ENCODE measurements at regions not wholly inside any gene's neighbourhood (a gene's known extent, or its start where the extent isn't known, plus 50 kb on each side); places are given as distances from the start of the nearest gene placed in this dataset.
"Not testable (repeated sequence)": the region's sequence is repeated elsewhere in the genome, so short reads cannot be mapped to it uniquely, and the experiment has no call there.

- peaks cover 5% of the 10 kb centered on the region; the same call in 1 of the 2 replicates for H3K4me1 ChIP-seq
- intact Hi-C loops (cut with micrococcal nuclease; ENCODE audit: unreplicated experiment) = no loop called here
- H3K4me3 ChIP-seq (ENCODE audit: low read depth, low read length) = no peak overlapping the region
- Mint-ChIP-seq H3K27me3 (ENCODE audit: insufficient read depth, unreplicated experiment) (no peaks in the 10 kb centered on the region), H3K36me3 (ENCODE audit: insufficient read depth, unreplicated experiment) (no peaks in the 10 kb centered on the region), H3K27ac (ENCODE audit: unreplicated experiment) (no peak overlapping the region), H3K4me1 (ENCODE audit: low read depth, unreplicated experiment) (peaks cover 8% of the 10 kb centered on the region), H3K4me3 (ENCODE audit: unreplicated experiment) (no peak overlapping the region), H3K9me3 (ENCODE audit: unreplicated experiment) (no peaks in the 10 kb centered on the region)
- BruUV-seq (replicated peaks) = no TSS peak
- H3K9me3 ChIP-seq = no peaks in the 10 kb centered on the region
- POLR2A ChIA-PET = interaction anchor here (0.6 kb wide), 1 partner anchor 412 kb away, joined by 7 read pairs; no protein-coding TSS in a partner anchor
- TF ChIP-seq, protein P1, sequence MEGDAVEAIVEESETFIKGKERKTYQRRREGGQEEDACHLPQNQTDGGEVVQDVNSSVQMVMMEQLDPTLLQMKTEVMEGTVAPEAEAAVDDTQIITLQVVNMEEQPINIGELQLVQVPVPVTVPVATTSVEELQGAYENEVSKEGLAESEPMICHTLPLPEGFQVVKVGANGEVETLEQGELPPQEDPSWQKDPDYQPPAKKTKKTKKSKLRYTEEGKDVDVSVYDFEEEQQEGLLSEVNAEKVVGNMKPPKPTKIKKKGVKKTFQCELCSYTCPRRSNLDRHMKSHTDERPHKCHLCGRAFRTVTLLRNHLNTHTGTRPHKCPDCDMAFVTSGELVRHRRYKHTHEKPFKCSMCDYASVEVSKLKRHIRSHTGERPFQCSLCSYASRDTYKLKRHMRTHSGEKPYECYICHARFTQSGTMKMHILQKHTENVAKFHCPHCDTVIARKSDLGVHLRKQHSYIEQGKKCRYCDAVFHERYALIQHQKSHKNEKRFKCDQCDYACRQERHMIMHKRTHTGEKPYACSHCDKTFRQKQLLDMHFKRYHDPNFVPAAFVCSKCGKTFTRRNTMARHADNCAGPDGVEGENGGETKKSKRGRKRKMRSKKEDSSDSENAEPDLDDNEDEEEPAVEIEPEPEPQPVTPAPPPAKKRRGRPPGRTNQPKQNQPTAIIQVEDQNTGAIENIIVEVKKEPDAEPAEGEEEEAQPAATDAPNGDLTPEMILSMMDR (IDR thresholded peaks at IDR 0.05; ENCODE audit: insufficient read depth in 1 of 2, low read depth in 1 of 2, low read length in 1 of 2, severe bottlenecking in 1 of 2, unreplicated experiment in 1 of 2) = no peak
- no peak for DNase-seq
- CTCF ChIA-PET = no interaction called here
- no peaks in the 10 kb centered on the region for H3K36me3 ChIP-seq (ENCODE audit: control insufficient read depth, insufficient read depth, low read length)
- H3K27me3 ChIP-seq (replicated peaks; ENCODE audit: control insufficient read depth, insufficient read depth, low read length) = no peaks in the 10 kb centered on the region
Measured at GRCh38 chr5:175336781-175337180, 107.2 kb downstream of the DRD1 start.

- BruUV-seq (replicated peaks) = no TSS peak
- H3K9me3 ChIP-seq = no peaks in the 10 kb centered on the region
- H3K36me3 ChIP-seq (ENCODE audit: control insufficient read depth, insufficient read depth, low read length) = no peaks in the 10 kb centered on the region
- no peaks in the 10 kb centered on the region for H3K27me3 Mint-ChIP-seq (ENCODE audit: insufficient read depth, unreplicated experiment)
- no peaks in the 10 kb centered on the region for H3K9me3 Mint-ChIP-seq (ENCODE audit: unreplicated experiment)
- TF ChIP-seq, protein P1 (IDR thresholded peaks at IDR 0.05; ENCODE audit: insufficient read depth in 1 of 2, low read depth in 1 of 2, low read length in 1 of 2, severe bottlenecking in 1 of 2, unreplicated experiment in 1 of 2) = no peak
- H3K4me3 ChIP-seq (ENCODE audit: low read depth, low read length) = no peak overlapping the region
- H3K4me3 Mint-ChIP-seq (ENCODE audit: unreplicated experiment) = no peak overlapping the region
- ChIA-PET CTCF (no interaction called here), POLR2A (no interaction called here)
- H3K27me3 ChIP-seq (replicated peaks; ENCODE audit: control insufficient read depth, insufficient read depth, low read length) = no peaks in the 10 kb centered on the region
- no peaks in the 10 kb centered on the region for H3K36me3 Mint-ChIP-seq (ENCODE audit: insufficient read depth, unreplicated experiment)
- DNase-seq = peak in 1 of 2 experiments; percentile 12
- peaks cover 5% of the 10 kb centered on the region; the same call in 1 of the 2 replicates for H3K4me1 ChIP-seq
- intact Hi-C loops (cut with micrococcal nuclease; ENCODE audit: unreplicated experiment) = no loop called here
- H3K27ac Mint-ChIP-seq (ENCODE audit: unreplicated experiment) = no peak overlapping the region
- H3K4me1 Mint-ChIP-seq (ENCODE audit: low read depth, unreplicated experiment) = peaks cover 8% of the 10 kb centered on the region
Measured at GRCh38 chr5:175335691-175336090, 108.3 kb downstream of the DRD1 start.

GRCh38 chr5:175331173-175332036 lies 112.6 kb downstream of the DRD1 start:
- intact Hi-C loops (cut with micrococcal nuclease; ENCODE audit: unreplicated experiment); H3K27me3 ChIP-seq (replicated peaks; ENCODE audit: control insufficient read depth, insufficient read depth, low read length); H3K4me1 ChIP-seq; H3K4me3 ChIP-seq (ENCODE audit: low read depth, low read length); POLR2A ChIA-PET; H3K36me3 ChIP-seq (ENCODE audit: control insufficient read depth, insufficient read depth, low read length); H3K9me3 ChIP-seq; H3K36me3 Mint-ChIP-seq (ENCODE audit: insufficient read depth, unreplicated experiment); CTCF ChIA-PET; DNase-seq; H3K9me3 Mint-ChIP-seq (ENCODE audit: unreplicated experiment); H3K4me3 Mint-ChIP-seq (ENCODE audit: unreplicated experiment); H3K4me1 Mint-ChIP-seq (ENCODE audit: low read depth, unreplicated experiment); H3K27ac Mint-ChIP-seq (ENCODE audit: unreplicated experiment); H3K27me3 Mint-ChIP-seq (ENCODE audit: insufficient read depth, unreplicated experiment); BruUV-seq (replicated peaks): not testable (repeated sequence)
